C4-2B (cell line): ENCODE measurements at regions not wholly inside any gene's neighbourhood (a gene's known extent, or its start where the extent isn't known, plus 50 kb on each side); places are given as distances from the start of the nearest gene placed in this dataset.

ENCODE experiments used
- CTCF ChIP-seq: fragments of 450-650 bp; conservative IDR thresholded peaks from 2 replicates; pipeline ENCODE4 v1.5.1; 2017; ENCODE audit warnings: mild to moderate bottlenecking
- ZFX ChIP-seq: fragments of 450-650 bp; IDR thresholded peaks from 2 replicates; pipeline ENCODE4 v1.6.1; 2017

GRCh38 chr19:28646629-28647028 lies 566.3 kb downstream of the UQCRFS1 start:
- no peak for TF ChIP-seq CTCF
- no peak for TF ChIP-seq ZFX
